Endodermal cell (in vitro differentiated cells): ENCODE measurements at regions not wholly inside any gene's neighbourhood (a gene's known extent, or its start where the extent isn't known, plus 50 kb on each side); places are given as distances from the start of the nearest gene placed in this dataset.

Source experiments
- DNase-seq: peaks from one replicate; pipeline ENCODE4 v3.0.0-alpha.2; 2017
- H3K27ac ChIP-seq: 2 replicates; pipeline ENCODE4 v1.5.1; 2013; ENCODE audit warnings: mild to moderate bottlenecking, low read depth, low read length, moderate library complexity
- H3K27me3 ChIP-seq: 2 replicates; pipeline ENCODE4 v1.6.1; 2013; ENCODE audit warnings: mild to moderate bottlenecking, low read length, moderate library complexity; ENCODE audit not compliant: insufficient read depth, control insufficient read depth, poor library complexity, severe bottlenecking
- H3K36me3 ChIP-seq: 2 replicates; pipeline ENCODE4 v1.7.0; 2013; ENCODE audit warnings: mild to moderate bottlenecking, low read length, moderate library complexity; ENCODE audit not compliant: control insufficient read depth, insufficient read depth
- H3K4me1 ChIP-seq: one replicate; pipeline ENCODE4 v1.7.0; 2013; ENCODE audit warnings: low read length; ENCODE audit not compliant: control insufficient read depth, insufficient read depth
- H3K4me3 ChIP-seq: 2 replicates; pipeline ENCODE4 v1.5.1; 2013; ENCODE audit warnings: mild to moderate bottlenecking, low read length, moderate library complexity
- H3K9ac ChIP-seq: 2 replicates; pipeline ENCODE4 v1.6.1; 2013; ENCODE audit warnings: mild to moderate bottlenecking, low read length, moderate library complexity; ENCODE audit not compliant: poor library complexity, severe bottlenecking; ENCODE audit errors: extremely low read depth
- H3K9me3 ChIP-seq: 2 replicates; pipeline ENCODE4 v1.6.1; 2013; ENCODE audit warnings: mild to moderate bottlenecking, low read length, moderate library complexity; ENCODE audit not compliant: control insufficient read depth
- H3K27ac Mint-ChIP-seq: 2 replicates; pipeline ENCODE4 v1.8.0; 2020; ENCODE audit warnings: mixed read lengths
- H3K27me3 Mint-ChIP-seq: 2 replicates; pipeline ENCODE4 v1.8.0; 2021; ENCODE audit warnings: mild to moderate bottlenecking, mixed read lengths; ENCODE audit not compliant: insufficient read depth
- H3K36me3 Mint-ChIP-seq: 2 replicates; pipeline ENCODE4 v1.8.0; 2020; ENCODE audit warnings: low read depth, mixed read lengths
- H3K4me1 Mint-ChIP-seq: 2 replicates; pipeline ENCODE4 v1.8.0; 2020; ENCODE audit warnings: mixed read lengths
- H3K4me3 Mint-ChIP-seq: 2 replicates; pipeline ENCODE4 v1.8.0; 2020; ENCODE audit warnings: mild to moderate bottlenecking, moderate library complexity, mixed read lengths
- H3K9me3 Mint-ChIP-seq: 2 replicates; pipeline ENCODE4 v1.8.0; 2020; ENCODE audit warnings: mild to moderate bottlenecking, mixed read lengths
- CTCF ChIP-seq: fragments of 200-600 bp; sonication (generic); conservative IDR thresholded peaks from 2 replicates; pipeline ENCODE4 v1.5.0; 2021; ENCODE audit warnings: antibody characterized with exemption, mild to moderate bottlenecking
- WGBS, 2 experiments: methylation state at CpG; one replicate each; pipeline versions ENCODE4 v1.1.5 to v1.1.7; 2013; ENCODE audit warnings: missing lambda C conversion rate in 2 of 2, mixed read lengths in 1 of 2; ENCODE audit not compliant: insufficient coverage in 1 of 2, insufficient read length in 1 of 2; 5-methylcytosine and 5-hydroxymethylcytosine counted together

- Histone ChIP-seq H3K4me3 (no peak overlapping the region), H3K36me3 (no peaks in the 10 kb centered on the region), H3K4me1 (no peaks in the 10 kb centered on the region), H3K27me3 (no peaks in the 10 kb centered on the region), H3K9me3 (no peaks in the 10 kb centered on the region), H3K9ac (no peak overlapping the region), H3K27ac (no peak overlapping the region)
- Mint-ChIP-seq H3K36me3 (no peaks in the 10 kb centered on the region), H3K4me1 (no peaks in the 10 kb centered on the region), H3K4me3 (no peak overlapping the region), H3K27me3 (no peaks in the 10 kb centered on the region), H3K27ac (no peak overlapping the region), H3K9me3 (peaks cover 2% of the 10 kb centered on the region)
- no peak for TF ChIP-seq CTCF
- 91 to 94% methylated on average over 2 to 4 of the region's 4 CpGs for WGBS, 2 experiments
- DNase-seq: no peak
Observed at GRCh38 chr13:72489751-72490150, 237.7 kb downstream of the MZT1 start.

GRCh38 chr13:72473321-72473720 is 254.1 kb downstream of the MZT1 start:
- no peak overlapping the region for H3K9ac ChIP-seq
- no peak for DNase-seq
- no peaks in the 10 kb centered on the region for H3K27me3 ChIP-seq
- TF ChIP-seq CTCF: no peak
- H3K27ac ChIP-seq: no peak overlapping the region
- H3K4me3 Mint-ChIP-seq: no peak overlapping the region
- no peak overlapping the region for H3K4me3 ChIP-seq
- no peaks in the 10 kb centered on the region for H3K4me1 Mint-ChIP-seq
- H3K4me1 ChIP-seq: no peaks in the 10 kb centered on the region
- no peaks in the 10 kb centered on the region for H3K36me3 Mint-ChIP-seq
- no peak overlapping the region for H3K27ac Mint-ChIP-seq
- no peaks in the 10 kb centered on the region for H3K9me3 Mint-ChIP-seq
- no peaks in the 10 kb centered on the region for H3K27me3 Mint-ChIP-seq
- H3K36me3 ChIP-seq: no peaks in the 10 kb centered on the region
- WGBS, 2 experiments: 89 to 93% methylated on average over 4 of the region's 4 CpGs
- no peaks in the 10 kb centered on the region for H3K9me3 ChIP-seq

- Mint-ChIP-seq H3K27me3 (no peaks in the 10 kb centered on the region), H3K4me1 (no peaks in the 10 kb centered on the region), H3K27ac (no peak overlapping the region), H3K36me3 (no peaks in the 10 kb centered on the region), H3K9me3 (no peaks in the 10 kb centered on the region), H3K4me3 (no peak overlapping the region)
- no peaks in the 10 kb centered on the region for H3K9me3 ChIP-seq
- DNase-seq: no peak
- H3K27me3 ChIP-seq: no peaks in the 10 kb centered on the region
- H3K36me3 ChIP-seq: no peaks in the 10 kb centered on the region
- TF ChIP-seq CTCF: no peak
- H3K4me1 ChIP-seq: no peaks in the 10 kb centered on the region
- H3K4me3 ChIP-seq: no peak overlapping the region
- no peak overlapping the region for H3K27ac ChIP-seq
- H3K9ac ChIP-seq: no peak overlapping the region
Observed at GRCh38 chr13:72469906-72470305, 257.5 kb downstream of the MZT1 start.
